ENCODE measurements at regions not wholly inside any gene's neighbourhood (a gene's known extent, or its start where the extent isn't known, plus 50 kb on each side); places are given as distances from the start of the nearest gene placed in this dataset.
"Not testable (repeated sequence)": the region's sequence is repeated elsewhere in the genome, so short reads cannot be mapped to it uniquely, and the experiment has no call there.

DNA sequence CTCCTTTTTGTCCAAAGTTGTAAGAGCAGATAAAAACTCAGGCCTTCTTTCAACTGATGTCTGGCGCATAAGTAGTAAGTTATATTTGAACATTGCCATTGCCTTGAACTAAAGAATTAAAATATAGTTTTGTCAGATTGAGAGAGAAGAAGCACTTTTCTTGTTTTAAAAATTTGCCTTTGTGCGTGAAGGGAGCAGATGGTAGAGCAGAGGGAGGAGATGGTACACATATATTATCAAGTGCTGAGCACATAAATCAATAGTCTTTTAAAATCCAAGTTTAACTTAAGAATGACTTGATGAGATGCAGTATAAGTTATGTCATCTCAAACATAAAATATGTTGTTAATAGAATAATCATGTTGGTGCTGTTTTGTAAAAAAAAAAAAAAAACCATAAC, 504.6 kb upstream of the KLHL1 start:
- no peak for DNase-seq

DNA sequence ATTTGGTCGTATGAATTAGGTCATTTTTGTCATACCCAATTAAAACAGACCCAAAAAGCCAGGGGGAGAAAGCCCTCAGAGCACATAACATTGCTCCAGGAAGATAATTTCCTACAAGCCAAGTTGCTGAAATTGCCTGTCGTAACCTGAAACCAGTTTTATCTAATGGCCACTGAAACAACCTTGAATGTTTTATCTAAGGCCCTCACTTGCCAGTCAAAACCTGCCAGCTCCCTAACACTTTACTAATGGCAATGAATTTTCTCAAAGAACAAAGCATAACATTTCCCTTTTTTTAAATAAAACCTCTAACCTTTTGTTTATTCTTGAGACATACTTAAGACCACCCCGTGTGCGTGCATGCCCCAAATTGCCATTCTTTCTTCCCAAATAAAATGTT, 496.2 kb upstream of the KLHL1 start:
- DNase-seq, result no peak

DNA sequence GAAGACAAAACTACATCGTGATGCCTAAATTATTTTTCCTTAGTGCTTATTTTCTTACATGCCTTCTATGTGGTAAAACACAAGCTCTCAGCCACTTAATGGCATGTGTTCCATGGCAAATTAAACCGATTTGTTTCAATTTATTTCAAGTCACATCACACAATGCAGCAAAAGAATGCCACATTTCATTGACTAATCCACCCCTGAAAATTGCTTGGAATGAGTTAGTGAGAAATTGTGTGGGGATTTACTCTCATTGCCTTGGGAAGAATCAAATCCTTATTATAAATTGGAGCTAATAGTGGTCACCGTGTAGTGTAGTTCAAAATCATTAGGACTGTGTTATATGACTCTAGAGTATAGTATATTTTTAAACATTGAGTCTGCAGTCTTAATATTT, 485.5 kb upstream of the KLHL1 start:
- DNase-seq, result no peak

DNA sequence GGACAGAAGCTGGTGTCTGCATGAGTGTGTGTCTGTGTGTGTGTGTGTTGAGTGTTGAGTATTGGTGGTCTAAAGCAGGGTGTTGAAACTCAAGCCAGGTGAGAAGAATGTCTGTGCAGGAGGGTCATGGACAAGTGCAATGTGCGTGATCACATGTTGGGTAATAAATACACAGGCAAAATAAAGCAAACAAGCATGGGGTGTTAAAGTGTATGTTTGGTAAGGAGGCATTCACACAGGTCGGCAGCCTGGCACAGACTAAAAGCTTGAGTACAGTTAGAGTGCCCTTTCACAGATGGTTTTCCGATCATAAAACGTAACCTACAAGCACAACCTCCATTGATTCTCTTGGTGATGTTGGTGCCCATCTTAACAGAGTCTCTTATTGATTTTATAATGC, 476.9 kb upstream of the KLHL1 start:
- DNase-seq, result no peak

DNA sequence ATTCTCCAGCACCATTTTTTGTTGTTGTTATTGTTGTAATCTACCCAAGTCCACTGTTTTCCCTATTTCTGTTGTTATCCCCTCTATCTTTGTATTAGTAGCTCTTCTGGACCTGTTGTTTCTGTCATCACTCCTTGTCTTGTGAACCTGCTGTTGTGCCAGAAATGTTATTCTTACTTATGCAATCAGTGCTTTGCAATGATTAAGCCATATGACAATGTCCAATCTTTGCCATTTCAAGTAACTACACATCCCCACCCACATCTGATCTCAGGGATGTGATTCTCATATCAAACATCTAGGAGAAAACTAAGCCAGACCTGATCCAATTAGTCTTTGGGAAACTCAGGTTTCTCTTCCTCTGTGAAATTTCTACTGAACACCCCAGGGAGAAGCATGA, 472.6 kb upstream of the KLHL1 start:
- no peak for DNase-seq

DNA sequence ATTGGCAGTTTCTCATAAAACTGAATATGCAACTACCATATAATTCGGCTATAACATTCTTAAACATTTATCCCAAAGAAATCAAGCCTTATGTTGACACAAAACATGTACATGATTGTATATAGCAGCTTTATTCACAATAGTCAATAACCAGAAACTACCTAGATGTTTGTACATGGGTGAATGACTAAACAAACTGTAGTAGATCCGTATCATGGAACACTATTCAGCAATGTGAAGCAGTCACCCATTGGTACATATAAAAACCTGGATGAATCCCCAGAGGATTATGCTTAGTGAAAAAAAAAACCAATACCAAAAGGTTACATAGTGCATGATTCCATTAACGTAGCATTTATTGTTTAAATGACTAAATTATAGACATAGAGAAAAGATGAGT, 471.7 kb upstream of the KLHL1 start:
- DNase-seq, result no peak

DNA sequence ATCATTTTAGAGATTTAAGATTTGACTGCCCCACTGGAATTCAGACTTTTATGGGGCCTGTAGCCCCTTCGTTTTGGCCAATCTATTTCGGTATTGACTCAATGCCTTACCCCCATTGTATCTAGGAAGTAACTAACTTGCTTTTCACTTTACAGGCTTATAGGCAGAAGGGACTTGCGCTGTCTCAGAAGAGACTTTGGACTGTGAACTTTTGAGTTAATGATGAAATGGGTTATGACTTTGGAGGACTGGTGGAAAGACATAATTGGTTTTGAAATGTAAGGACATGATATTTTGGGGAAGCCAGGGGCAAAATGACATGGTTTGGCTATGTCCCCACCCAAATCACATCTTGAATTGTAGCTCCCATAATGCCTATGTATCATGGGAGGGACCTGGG, 463.0 kb upstream of the KLHL1 start:
- DNase-seq, result no peak

DNA sequence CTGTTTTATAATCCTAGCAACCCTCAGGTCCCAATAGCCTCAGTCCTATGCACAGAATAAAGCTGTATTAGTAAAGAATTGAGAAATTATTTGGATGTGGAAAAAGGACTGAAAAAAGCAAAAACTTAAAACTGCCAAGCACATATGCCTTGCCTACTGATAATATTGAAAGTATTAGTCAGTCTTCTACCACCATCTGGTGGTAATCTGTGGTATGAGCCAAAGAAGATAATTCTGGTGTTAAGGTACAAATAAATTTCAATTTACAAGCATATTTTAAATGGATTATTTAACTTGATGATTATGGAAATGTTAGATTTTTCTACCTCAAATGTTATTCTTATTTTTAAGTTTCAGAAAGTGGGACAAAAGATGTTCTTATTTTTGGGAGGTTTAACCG, 460.3 kb upstream of the KLHL1 start:
- no peak for DNase-seq

DNA sequence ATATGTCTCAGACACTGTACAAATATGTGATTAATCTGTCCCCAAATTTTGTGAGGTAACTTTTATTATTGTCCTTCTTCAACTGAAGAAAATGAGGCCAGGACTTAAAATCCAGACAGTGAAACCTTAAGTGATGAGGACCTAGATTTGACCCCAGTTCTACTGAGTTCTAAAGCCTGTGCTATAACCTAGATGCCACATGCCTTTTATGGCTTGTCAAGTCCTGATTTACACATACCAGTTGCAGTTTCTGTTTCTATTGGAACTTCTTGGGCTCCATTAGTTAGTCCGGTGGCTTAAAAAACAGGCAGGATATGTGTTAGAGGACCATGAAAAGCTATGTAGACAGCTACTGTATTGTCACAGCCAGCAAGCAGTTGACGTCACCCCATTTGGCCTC, 436.5 kb upstream of the KLHL1 start:
- DNase-seq, result no peak

DNA sequence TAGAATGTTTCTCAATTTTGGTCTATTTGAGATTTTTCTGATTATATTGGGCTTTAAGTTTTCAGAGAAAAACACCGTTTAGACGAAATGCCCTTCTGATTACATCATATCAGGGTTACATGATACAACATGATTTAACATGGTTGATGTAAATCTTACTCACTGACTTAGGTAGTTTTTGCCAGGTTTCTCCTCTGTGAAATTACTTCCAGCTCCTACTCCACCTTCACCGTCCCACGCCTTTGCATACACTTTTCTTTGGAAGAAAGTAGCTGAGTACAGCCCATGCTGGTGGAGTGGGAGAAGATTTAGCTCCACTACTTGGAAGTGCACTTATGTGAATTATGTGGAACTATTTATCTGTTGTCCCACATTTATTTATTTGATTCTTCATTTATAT, 433.2 kb upstream of the KLHL1 start:
- no peak for DNase-seq

DNA sequence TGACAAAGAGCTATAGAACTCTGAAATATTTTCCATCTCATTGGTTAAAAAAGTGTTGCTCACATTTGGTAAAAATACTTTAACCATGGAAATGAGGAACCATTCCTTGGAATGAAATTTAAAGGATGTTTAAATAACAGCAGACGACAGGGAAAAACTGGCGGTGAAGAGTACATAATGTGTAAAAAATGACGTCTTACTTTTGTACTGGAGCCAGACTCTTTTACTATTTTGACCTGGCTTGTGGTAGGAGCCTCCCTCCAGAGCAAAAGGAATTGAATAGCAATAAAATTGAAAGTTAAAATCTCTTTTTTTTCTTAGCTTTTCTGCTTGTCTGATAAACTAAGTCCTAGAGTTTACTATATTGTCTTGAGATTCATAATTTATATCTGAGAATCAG, 426.2 kb upstream of the KLHL1 start:
- no peak for DNase-seq

DNA sequence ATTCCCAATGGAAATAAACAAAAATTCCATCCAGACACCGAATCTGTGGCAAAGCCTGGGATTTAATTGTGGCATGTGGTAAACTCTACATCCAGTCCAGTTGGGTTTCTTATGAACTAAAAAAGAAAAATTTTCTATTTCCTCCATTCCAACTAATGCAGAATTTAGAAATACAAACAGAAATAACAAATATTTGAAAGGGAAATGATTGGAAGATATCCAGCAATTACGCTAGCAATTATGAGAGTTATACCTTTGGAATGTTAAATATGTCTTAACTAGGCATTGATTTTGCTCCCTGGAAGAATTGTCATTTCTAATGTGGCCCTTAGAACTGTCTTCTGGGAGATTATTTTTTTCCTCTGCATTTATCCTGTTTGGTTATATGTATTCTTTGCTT, 421.4 kb upstream of the KLHL1 start:
- DNase-seq, result no peak

DNA sequence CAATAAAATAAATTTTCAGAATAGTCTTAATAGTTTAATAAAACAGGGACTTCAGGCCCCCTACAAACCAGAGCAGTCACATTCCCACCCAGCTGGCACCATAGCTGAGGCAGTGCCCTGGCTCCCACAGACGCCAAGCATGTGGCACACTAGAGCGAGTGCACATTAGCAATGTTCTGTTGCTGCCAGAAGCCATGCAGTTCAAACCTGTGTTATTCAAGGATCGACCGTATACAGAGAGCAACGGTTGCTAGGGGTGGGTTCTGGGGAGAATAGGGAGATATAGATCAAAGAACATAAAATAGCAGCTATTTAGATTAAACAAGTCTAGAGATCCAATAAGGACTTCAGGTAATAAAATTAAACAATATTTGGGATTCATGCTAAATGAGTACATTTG, 419.3 kb upstream of the KLHL1 start:
- no peak for DNase-seq

DNA sequence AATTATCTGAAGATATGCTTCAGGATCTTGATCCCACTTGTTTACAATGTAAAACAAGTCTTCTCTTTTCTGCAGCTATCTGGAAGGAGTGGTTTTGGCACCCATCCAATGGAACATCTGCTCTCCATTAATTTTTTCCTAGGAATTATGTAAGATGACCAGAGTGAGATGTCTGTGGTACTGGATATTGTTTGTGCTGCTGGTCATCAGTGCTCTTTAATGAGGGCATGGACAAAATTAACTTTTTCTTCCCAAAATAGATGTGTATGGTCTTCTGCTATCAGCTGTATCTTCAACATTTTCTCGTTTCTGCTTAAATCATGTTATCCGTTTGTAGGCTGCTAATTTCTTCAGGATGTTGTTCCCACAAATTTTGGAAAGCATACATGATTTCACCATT, 415.4 kb upstream of the KLHL1 start:
- DNase-seq, result no peak

DNA sequence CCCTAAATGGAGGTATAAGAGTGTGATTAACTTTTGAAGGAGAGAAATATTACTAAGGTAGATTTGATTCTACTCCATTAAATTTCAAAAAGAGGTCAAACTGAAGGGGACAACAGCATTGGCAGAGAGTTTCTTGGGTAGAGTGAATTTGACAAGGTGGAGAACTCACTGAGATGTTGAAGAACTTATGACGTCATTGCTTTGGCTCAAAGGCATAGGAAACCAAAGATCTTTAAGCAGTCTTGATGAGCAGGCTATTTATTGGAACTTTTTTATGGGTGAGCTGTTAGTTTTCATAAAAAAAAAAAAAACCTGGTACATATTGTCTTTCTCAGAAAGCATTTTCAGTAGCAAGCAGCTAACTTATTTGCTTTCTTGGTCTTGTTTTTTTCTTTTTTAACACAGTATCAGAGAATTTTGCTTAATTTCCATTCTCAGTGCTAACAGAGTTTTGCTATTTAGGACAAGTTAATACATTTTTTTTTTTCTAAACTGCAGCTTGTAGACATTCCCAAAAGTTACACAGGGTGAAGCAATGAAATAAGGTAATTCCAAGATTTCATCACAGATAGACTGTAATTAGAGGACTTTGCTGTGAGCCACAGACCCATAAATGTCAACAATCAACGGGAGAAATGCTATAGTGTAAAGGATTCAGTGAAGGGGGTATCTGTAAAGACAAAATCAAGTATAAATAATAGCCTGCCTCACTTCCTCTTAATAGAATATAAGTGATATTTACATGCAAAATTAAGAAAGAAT, 412.2 kb upstream of the KLHL1 start:
- no peak for DNase-seq

DNA sequence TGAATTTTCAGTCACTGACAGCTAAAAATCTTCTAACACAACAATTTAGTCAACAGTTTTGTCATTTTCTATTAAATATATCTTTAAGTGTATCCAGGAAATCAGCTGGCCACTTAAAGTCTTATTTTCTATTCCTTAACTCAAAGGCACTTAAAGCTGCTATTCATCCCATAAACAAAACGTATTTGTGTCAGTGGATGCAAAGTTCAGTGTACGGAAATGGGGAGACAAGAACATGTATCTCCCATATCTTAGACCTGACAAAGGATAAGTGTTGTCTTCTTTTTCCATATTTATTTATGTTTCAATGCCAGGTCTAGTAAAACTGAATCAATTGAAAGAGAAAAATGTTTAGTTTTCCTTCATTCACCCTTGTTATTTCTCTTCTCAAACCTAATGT, 409.8 kb upstream of the KLHL1 start:
- no peak for DNase-seq

DNA sequence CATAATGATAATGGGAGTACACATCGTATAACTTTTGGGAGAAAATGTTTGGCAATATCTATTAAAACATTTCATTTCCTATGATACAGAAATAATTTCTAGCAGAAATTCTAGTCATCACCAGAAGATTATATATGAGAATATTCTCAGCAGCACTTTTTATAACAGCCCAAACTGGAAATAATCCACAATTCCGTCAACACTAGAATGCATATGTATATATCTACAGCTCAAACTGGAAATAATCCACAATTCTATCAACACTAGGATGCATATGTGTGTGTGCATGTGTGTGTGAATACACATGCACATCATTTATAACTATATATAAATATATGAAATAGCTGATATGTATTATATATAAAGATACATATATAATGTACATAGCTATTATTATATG, 408.0 kb upstream of the KLHL1 start:
- DNase-seq, result no peak

DNA sequence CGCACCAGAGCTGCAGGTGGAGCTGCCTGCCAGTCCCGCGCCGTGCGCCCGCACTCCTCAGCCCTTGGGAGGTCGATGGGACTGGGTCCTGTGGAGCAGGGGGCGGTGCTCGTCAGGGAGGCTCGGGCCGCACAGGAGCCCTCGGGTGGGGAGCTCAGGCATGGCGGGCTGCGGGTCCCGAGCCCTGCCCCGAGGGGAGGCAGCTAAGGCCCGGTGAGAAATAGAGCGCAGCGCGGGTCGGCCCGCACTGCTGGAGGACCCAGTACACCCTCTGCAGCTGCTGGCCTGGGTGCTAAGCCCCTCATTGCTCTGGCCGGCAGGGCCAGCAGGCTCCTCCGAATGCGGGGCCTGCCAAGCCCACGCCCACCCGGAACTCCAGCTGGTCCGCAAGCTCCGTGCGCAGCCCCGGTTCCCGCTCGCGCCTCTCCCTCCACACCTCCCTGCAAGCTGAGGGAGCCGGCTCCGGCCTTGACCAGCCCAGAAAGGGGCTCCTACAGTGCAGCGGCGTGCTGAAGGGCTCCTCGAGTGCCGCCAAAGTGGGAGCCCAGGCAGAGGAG, 403.7 kb upstream of the KLHL1 start:
- DNase-seq, result not testable (repeated sequence)

DNA sequence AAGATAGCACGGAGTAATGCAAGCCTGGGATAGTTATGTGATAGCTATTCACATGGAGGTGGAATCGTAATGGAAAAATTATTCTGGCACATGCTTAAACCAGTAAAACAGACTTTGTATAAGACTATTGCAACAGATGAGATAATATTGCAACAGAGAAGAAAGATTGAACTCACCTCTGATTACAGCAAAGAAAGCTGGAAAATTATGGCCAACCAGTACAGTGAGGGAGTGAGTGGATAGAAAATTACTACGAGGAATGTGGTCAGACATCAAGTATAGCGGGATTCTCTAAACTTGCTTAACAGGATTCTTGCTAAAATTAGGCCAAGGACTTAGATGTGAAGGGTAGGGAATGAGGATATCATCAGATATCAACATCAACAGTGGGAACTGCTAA, 397.6 kb upstream of the KLHL1 start:
- DNase-seq, result no peak

DNA sequence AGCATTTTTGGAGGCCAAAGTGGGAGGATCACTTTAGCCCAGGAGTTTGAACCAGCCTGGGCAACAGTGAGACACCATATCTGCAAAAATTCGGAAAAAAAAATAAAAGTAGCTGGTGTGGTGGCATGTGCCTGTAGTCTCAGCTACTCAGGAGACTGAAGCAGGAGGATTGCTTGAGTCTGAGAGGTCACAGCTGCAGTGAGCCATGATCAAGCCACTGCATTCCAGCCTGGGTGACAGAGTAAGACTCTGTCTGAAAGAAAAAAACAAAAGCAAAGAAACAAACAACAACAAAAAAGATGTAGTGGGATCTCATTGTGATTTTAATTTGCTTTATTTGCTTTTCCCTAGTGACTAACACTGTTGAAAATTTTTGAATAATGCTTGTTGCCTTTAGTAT, 394.7 kb upstream of the KLHL1 start:
- no peak for DNase-seq

DNA sequence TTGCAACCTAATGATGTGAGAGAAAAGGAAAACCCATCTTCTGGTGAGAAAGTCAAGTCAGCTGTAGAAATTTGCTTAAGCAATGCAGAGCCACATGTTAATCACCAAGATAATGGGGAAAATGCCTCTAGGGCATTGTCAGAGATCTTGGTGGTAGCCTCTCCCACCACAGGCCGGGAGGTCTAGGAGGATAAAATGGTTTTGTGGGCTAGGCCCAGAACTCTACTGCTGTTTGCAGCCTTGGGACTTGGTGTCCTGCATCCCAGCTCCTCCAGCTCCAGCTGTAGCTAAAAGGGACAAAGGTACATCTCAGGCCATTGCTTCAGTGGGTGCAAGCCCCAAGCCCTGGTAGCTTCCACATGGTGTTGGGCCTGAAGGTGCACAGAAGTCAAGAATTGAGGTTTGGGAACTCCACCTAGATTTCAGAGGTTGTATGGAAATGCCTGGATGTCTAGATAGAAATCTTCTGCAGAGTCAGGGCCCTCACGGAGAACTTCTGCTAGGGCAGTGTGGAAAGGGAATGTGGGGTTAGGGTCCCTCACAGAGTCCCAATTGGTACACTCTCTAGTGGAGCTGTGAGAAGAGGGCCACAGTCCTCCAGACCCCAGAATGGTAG, 382.2 kb upstream of the KLHL1 start:
- no peak for DNase-seq

DNA sequence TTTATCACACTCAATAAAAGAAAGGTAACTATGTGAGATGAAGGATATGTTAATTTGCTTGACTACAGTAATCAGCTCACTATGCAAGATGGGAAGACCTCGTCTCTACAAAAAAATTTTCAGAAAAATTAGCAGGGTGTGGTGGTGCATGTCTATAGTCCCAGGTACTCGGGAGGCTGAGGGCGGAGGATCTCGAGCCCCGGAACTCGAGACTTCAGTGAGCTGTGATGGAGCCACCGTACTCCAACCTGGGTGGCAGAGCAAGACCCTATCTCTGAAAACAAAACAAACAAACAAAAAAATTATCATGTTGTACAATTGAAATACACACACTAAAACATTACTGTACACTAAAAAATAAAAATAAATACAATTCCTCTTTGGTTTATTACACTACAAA, 376.7 kb upstream of the KLHL1 start:
- no peak for DNase-seq

DNA sequence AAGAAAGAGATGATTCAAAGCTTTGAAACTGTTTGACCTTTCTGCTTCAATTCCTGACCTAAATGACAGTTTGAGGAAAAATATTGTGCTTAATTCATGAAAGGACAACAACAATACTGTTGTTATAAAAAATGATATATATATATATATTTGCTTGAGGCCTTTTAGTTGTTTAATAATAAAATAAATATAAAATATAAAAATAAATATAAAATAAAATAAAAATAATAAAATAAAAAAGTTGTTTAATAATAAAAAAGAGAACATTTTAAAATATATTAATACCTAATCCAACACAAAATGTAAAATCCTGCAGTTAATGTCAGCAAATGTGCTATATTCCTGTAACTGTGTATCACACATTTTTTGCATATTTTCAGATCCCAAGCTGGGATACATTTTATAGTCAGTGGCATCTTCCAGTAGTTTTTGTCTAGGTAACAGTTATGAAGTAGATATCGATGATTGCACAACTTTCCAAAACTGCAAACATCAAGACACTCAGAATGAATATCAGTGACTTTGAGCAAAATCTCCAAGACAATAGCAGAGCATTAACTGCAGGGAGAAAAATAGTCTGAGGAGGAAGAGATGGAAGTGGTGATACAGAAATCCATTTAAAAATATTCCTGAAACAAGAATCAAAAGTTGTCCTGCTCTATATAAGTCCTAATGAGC, 375.5 kb upstream of the KLHL1 start:
- DNase-seq, result no peak

DNA sequence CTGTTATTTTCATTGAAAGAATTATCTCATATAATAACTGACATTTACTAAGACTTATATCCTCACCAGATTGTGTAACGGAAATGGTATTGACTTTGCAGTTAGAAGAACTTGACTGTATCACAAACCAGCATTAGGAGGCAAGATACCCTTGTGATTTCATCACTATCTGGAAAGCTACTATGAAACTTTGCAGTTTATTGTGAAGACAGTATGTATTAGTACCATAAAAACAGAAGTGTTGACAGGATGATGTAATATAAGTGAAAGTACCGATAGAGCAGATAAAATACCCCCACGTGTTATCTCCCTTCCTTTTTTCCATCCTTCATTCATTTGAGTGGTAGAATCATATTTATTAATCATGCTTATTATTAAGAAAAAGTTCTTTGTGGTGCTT, 365.7 kb upstream of the KLHL1 start:
- DNase-seq, result no peak
